ENCODE measurements at regions not wholly inside any gene's neighbourhood (a gene's known extent, or its start where the extent isn't known, plus 50 kb on each side); places are given as distances from the start of the nearest gene placed in this dataset.

DNA sequence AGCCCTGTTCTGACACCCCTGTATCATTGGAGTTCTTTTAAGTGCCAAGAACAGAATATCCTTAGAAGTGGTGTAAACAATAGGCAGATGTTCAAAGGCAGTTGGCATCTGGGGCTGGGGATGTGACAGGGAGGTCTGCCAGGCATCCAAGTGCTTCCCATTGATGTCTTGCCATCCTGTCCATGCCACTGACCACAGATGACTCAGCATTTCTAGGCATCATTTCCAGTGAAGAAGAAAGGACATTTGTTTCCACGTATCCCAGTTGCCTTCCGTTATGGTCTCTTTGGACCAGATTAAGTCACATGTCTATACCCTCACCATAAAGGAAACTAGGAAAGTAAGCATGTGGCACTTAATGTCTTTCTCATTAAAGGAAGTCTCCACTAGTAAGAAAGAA, 76.7 kb upstream of the BARX2 start:
- Histone ChIP-seq H3K36me3 (no peaks in the 10 kb centered on the region), H3K27me3 (no peaks in the 10 kb centered on the region), H3K9me3 (no peaks in the 10 kb centered on the region), H3K4me3 (ENCODE audit: low read depth, low read length) (no peak overlapping the region), H3K4me1 (no peaks in the 10 kb centered on the region)
- DNase-seq = no peak
- TF ChIP-seq, protein P1, sequence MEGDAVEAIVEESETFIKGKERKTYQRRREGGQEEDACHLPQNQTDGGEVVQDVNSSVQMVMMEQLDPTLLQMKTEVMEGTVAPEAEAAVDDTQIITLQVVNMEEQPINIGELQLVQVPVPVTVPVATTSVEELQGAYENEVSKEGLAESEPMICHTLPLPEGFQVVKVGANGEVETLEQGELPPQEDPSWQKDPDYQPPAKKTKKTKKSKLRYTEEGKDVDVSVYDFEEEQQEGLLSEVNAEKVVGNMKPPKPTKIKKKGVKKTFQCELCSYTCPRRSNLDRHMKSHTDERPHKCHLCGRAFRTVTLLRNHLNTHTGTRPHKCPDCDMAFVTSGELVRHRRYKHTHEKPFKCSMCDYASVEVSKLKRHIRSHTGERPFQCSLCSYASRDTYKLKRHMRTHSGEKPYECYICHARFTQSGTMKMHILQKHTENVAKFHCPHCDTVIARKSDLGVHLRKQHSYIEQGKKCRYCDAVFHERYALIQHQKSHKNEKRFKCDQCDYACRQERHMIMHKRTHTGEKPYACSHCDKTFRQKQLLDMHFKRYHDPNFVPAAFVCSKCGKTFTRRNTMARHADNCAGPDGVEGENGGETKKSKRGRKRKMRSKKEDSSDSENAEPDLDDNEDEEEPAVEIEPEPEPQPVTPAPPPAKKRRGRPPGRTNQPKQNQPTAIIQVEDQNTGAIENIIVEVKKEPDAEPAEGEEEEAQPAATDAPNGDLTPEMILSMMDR (IDR thresholded peaks at IDR 0.05; ENCODE audit: low read depth, low read length) = no peak

DNA sequence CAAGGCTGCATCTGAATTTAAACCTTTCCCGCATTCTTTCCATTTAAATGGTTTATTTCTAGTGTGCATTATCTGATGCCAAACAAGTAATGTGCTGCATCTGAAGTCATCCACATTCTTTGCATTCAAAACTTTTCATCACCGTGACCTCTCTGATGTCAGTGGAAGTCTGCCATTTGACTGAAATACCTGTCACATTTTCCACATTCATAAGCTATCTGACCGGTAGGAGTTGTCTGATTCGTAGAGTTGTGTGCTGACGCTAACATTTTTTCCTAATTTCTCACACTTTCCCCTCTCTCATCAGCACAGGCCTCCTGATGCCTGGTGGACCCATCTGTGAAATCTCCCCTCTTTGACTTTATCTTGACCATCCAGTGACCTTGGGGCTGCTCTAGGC, 79.9 kb upstream of the BARX2 start:
- H3K4me3 ChIP-seq (ENCODE audit: low read depth, low read length) = no peak overlapping the region
- no peak for DNase-seq
- no peaks in the 10 kb centered on the region for H3K4me1 ChIP-seq
- H3K36me3 ChIP-seq = no peaks in the 10 kb centered on the region
- no peaks in the 10 kb centered on the region for H3K9me3 ChIP-seq
- TF ChIP-seq, protein P1 (IDR thresholded peaks at IDR 0.05; ENCODE audit: low read depth, low read length) = no peak
- H3K27me3 ChIP-seq = no peaks in the 10 kb centered on the region

DNA sequence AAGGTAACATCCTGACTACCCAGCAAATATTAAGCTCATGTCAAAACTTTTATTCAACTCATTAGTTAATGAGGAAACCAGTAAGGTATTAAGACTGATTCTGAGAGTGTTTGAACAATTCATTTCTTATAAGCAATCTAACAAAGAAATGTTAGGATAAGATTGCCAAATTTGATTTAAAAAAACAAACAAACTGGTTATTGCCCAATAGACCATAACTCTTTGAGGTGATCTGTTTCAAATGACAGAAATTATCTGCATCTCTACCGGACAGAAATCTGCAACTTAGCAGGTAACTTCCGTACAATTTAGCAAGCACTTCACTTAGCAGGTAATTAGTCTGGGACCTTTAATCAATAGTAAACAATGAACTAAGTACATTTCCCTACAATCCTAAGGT, 82.9 kb upstream of the BARX2 start:
- Histone ChIP-seq H3K27me3 (no peaks in the 10 kb centered on the region), H3K4me3 (ENCODE audit: low read depth, low read length) (no peak overlapping the region), H3K4me1 (no peaks in the 10 kb centered on the region), H3K36me3 (no peaks in the 10 kb centered on the region), H3K9me3 (no peaks in the 10 kb centered on the region)
- no peak for DNase-seq
- TF ChIP-seq, protein P1 (IDR thresholded peaks at IDR 0.05; ENCODE audit: low read depth, low read length) = no peak

DNA sequence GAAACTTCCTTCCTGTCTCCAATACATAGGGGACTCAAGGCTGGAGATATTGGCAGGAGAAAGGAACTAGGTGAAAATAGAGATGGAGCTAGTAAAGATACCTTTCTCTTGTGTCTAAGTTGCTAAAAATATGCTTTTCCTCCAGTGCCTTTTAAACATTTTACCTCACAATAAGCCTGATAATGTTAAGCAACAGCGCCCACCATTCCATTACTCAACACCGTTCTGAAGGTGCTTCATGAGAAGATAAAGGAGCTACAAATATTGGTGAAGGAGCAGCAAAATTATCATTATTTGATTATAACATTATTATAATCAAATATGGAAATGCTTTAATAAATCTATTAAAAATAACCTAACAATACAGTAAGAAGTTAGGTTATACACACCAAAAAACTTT, 83.6 kb upstream of the BARX2 start:
- Histone ChIP-seq H3K36me3 (no peaks in the 10 kb centered on the region), H3K4me1 (no peaks in the 10 kb centered on the region)
- TF ChIP-seq, protein P1 (IDR thresholded peaks at IDR 0.05; ENCODE audit: low read depth, low read length) = no peak

DNA sequence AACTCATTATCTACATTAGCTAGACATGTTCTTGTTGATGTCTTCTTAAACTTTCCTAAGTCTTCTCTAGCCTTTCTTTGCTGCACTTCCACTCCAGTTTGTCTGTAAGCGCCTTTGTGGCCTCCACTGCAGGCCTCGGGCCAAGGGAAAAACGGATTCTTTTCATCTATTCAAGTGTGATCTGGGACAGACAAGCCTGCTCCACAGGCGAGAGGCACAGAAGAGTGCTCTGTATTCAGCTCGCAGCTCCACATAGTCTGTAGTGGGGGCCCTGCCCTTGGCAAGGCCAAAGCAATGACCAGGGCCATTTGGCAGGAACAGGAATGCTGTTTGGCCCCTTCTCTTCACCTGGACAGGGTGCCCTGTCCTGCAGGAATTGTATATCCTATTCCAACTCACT, 84.1 kb upstream of the BARX2 start:
- H3K9me3 ChIP-seq = no peaks in the 10 kb centered on the region
- no peaks in the 10 kb centered on the region for H3K36me3 ChIP-seq
- TF ChIP-seq, protein P1 (IDR thresholded peaks at IDR 0.05; ENCODE audit: low read depth, low read length) = no peak
- H3K4me3 ChIP-seq (ENCODE audit: low read depth, low read length) = no peak overlapping the region
- DNase-seq = no peak
- H3K27me3 ChIP-seq = no peaks in the 10 kb centered on the region
- H3K4me1 ChIP-seq = no peaks in the 10 kb centered on the region

More for the DNA sequence above, 83.6 kb upstream of the BARX2 start:
- Histone ChIP-seq H3K9me3 (no peaks in the 10 kb centered on the region), H3K27me3 (no peaks in the 10 kb centered on the region), H3K4me3 (ENCODE audit: low read depth, low read length) (no peak overlapping the region)
- DNase-seq = no peak

DNA sequence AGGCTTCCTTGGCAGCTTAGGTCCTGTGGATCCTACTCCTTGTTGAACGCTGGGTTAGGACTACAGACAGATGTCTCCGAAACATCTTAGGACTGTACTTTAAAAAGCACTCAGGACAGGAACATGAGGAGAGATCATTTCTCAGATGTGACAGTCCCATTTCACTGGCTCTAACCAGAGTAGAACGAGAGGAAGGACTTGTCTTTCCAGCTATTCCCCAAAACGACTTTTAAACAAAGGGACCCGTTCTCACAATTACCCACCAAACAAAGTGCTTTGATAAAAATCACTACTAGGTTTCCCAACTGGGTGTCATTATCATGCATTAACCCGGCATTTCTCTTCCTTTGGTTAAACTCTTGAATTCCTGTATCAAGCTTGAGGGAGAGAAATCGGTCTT, 84.7 kb upstream of the BARX2 start:
- Histone ChIP-seq H3K36me3 (no peaks in the 10 kb centered on the region), H3K9me3 (no peaks in the 10 kb centered on the region), H3K4me1 (no peaks in the 10 kb centered on the region), H3K4me3 (ENCODE audit: low read depth, low read length) (no peak overlapping the region), H3K27me3 (no peaks in the 10 kb centered on the region)
- TF ChIP-seq, protein P1 (IDR thresholded peaks at IDR 0.05; ENCODE audit: low read depth, low read length) = no peak
- no peak for DNase-seq
